Endothelial cell of umbilical vein (primary cell): ENCODE measurements at regions not wholly inside any gene's neighbourhood (a gene's known extent, or its start where the extent isn't known, plus 50 kb on each side); places are given as distances from the start of the nearest gene placed in this dataset.

Source experiments
- BruUV-seq: library from RNA; stranded (reverse); fragments of 400-500 nt; replicated peaks from 2 replicates; lab custom pipeline; 2021; lab: Mats Ljungman, UMichigan
- CTCF ChIA-PET: fragments of 300-600, 350-600 bp; sonication (Branson Sonifier 250); formaldehyde crosslinking; loops from one replicate; lab custom pipeline; 2021; ENCODE audit warnings: antibody characterized with exemption, inconsistent platforms; lab: Charles Lee
- POLR2A ChIA-PET: fragments of 300-600, 350-600 bp; sonication (Branson Sonifier 250); formaldehyde crosslinking; loops from one replicate; lab custom pipeline; 2021; ENCODE audit warnings: antibody characterized with exemption, inconsistent platforms; lab: Charles Lee
- DNase-seq: peaks from one replicate; pipeline ENCODE4 v3.0.0-alpha.2; 2011; ENCODE audit warnings: low read depth, low spot score
- FAIRE-seq: peaks from 2 replicates; lab custom pipeline; 2011; peaks lifted over from hg19 to GRCh38; lab: Jason Lieb, UNC
- H2AFZ ChIP-seq: 2 replicates; pipeline ENCODE4 v1.6.0; 2012; ENCODE audit warnings: low read depth, low read length, control low read depth, inconsistent platforms
- H3K27ac ChIP-seq: 2 replicates; pipeline ENCODE4 v1.5.1; 2011; ENCODE audit warnings: low read depth, mild to moderate bottlenecking, control low read depth, low read length, moderate library complexity; ENCODE audit not compliant: insufficient read depth
- H3K27me3 ChIP-seq, 2 experiments: 2 replicates each; pipeline versions ENCODE4 v1.6.0 to v1.6.1; 2011; ENCODE audit warnings: low read length in 2 of 2, mixed read lengths in 1 of 2; ENCODE audit not compliant: control insufficient read depth in 2 of 2, insufficient read depth in 2 of 2
- H3K36me3 ChIP-seq, 2 experiments: 2 replicates in 1 of 2; 3 replicates in 1 of 2; pipeline ENCODE4 v1.5.1; 2011; ENCODE audit warnings: low read length in 2 of 2, mild to moderate bottlenecking in 1 of 2, moderate library complexity in 1 of 2; ENCODE audit not compliant: control insufficient read depth in 2 of 2, insufficient read depth in 2 of 2; ENCODE audit errors: extremely low read depth in 1 of 2
- H3K4me1 ChIP-seq: 3 replicates; pipeline ENCODE4 v1.5.1; 2011; ENCODE audit warnings: mild to moderate bottlenecking, low read length; ENCODE audit not compliant: control insufficient read depth, insufficient read depth; ENCODE audit errors: extremely low read depth
- H3K4me2 ChIP-seq: 2 replicates; pipeline ENCODE4 v1.6.1; 2011; ENCODE audit warnings: low read length, control low read depth, mixed read lengths; ENCODE audit not compliant: insufficient read depth
- H3K4me3 ChIP-seq, 3 experiments: fragments of 200-600 bp in 1 of 3; sonication (generic), shearing (Covaris generic) in 1 of 3; replicated peaks in 1 of 3; 2 replicates each; pipeline ENCODE4 v1.5.1; 2011 to 2016; ENCODE audit warnings: control low read depth in 3 of 3, low read length in 3 of 3, mild to moderate bottlenecking in 2 of 3, inconsistent platforms in 1 of 3, low read depth in 1 of 3, moderate library complexity in 1 of 3; ENCODE audit not compliant: insufficient read depth in 1 of 3
- H3K79me2 ChIP-seq: 2 replicates; pipeline ENCODE4 v1.6.0; 2012; ENCODE audit warnings: low read length, inconsistent platforms; ENCODE audit not compliant: control insufficient read depth, insufficient read depth
- H3K9ac ChIP-seq: replicated peaks from 2 replicates; pipeline ENCODE3; 2011; ENCODE audit warnings: low read length, control low read depth; ENCODE audit not compliant: insufficient read depth; ENCODE audit errors: extremely low read depth
- H3K9me1 ChIP-seq: replicated peaks from 3 replicates; pipeline ENCODE4 v1.6.0; 2011; ENCODE audit warnings: mild to moderate bottlenecking, low read length; ENCODE audit not compliant: control insufficient read depth, insufficient read depth; ENCODE audit errors: extremely low read depth
- H3K9me3 ChIP-seq: replicated peaks from 2 replicates; pipeline ENCODE4 v1.5.1; 2012; ENCODE audit warnings: low read length, inconsistent platforms; ENCODE audit not compliant: control insufficient read depth, insufficient read depth
- H4K20me1 ChIP-seq: replicated peaks from 2 replicates; pipeline ENCODE3; 2011; ENCODE audit warnings: mild to moderate bottlenecking, low read length; ENCODE audit not compliant: control insufficient read depth, insufficient read depth; ENCODE audit errors: extremely low read depth
- CTCF ChIP-seq, 2 donors: IDR thresholded peaks; 1 replicate in 1 of 2; 2 replicates in 1 of 2; pipeline ENCODE4 v1.5.1; 2011; ENCODE audit warnings: low read length in 2 of 2, mild to moderate bottlenecking in 2 of 2, moderate library complexity in 2 of 2, control low read depth in 1 of 2, inconsistent platforms in 1 of 2, low read depth in 1 of 2; ENCODE audit not compliant: insufficient read depth in 1 of 2; ENCODE audit errors: extremely low read depth in 1 of 2
- EZH2 ChIP-seq: IDR thresholded peaks from 2 replicates; pipeline ENCODE4 v1.6.1; 2012; ENCODE audit warnings: borderline replicate concordance, low read depth, mild to moderate bottlenecking, moderate library complexity, low read length, inconsistent platforms; ENCODE audit not compliant: severe bottlenecking
- FOS ChIP-seq: IDR thresholded peaks from 2 replicates; pipeline ENCODE4 v1.6.1; 2011; ENCODE audit warnings: mild to moderate bottlenecking, low read length, moderate library complexity, borderline replicate concordance; ENCODE audit not compliant: insufficient read depth
- GATA2 ChIP-seq: IDR thresholded peaks from 2 replicates; pipeline ENCODE4 v1.7.0; 2011; ENCODE audit warnings: low read depth, mild to moderate bottlenecking, moderate library complexity, mixed read lengths, low read length; ENCODE audit not compliant: insufficient read length, insufficient read depth
- JUN ChIP-seq: IDR thresholded peaks from 2 replicates; pipeline ENCODE4 v1.6.1; 2011; ENCODE audit warnings: borderline replicate concordance, low read depth; ENCODE audit not compliant: insufficient read length, insufficient read depth
- MAX ChIP-seq: IDR thresholded peaks from 2 replicates; pipeline ENCODE4 v1.6.1; 2011; ENCODE audit not compliant: insufficient read depth, insufficient read length
- MYC ChIP-seq: IDR thresholded peaks from one replicate; pipeline ENCODE4 v1.6.1; 2011; ENCODE audit warnings: mild to moderate bottlenecking, low read depth, low read length
- POLR2A ChIP-seq: IDR thresholded peaks from 2 replicates; pipeline ENCODE4 v1.6.1; 2012; ENCODE audit warnings: low read depth, mild to moderate bottlenecking, control low read depth, low read length
- POLR2AphosphoS5 ChIP-seq: IDR thresholded peaks from 2 replicates; pipeline ENCODE4 v1.6.1; 2012; ENCODE audit warnings: low read depth, mild to moderate bottlenecking, control low read depth, low read length, moderate library complexity; ENCODE audit not compliant: insufficient read depth
- dilution Hi-C: fragments of 300-500 bp; cut with MboI; formaldehyde crosslinking; loops from one replicate; pipeline ENCODE4 v1.15.0; 2019; ENCODE audit warnings: low sequenced_read_pairs; ENCODE audit not compliant: extremely low pct_ligation_motif_present
- intact Hi-C: fragments of 100-400 bp; cut with micrococcal nuclease; formaldehyde crosslinking; loops from one replicate; pipeline ENCODE4 v1.10.0; 2022

GRCh38 chr10:47059606-47060311 lies 148.5 kb downstream of the PTPN20 start:
- POLR2A ChIA-PET, result no interaction called here
- Histone ChIP-seq H2AFZ (no peak overlapping the region), H4K20me1 (no peaks in the 10 kb centered on the region), H3K27ac (no peak overlapping the region), H3K27me3 (no peaks in the 10 kb centered on the region), H3K36me3 (no peaks in the 10 kb centered on the region), H3K4me3 (no peak overlapping the region), H3K4me1 (no peaks in the 10 kb centered on the region), H3K9me1 (no peaks in the 10 kb centered on the region), H3K9me3 (no peaks in the 10 kb centered on the region), H3K4me2 (no peak overlapping the region), H3K79me2 (no peaks in the 10 kb centered on the region), H3K9ac (no peak overlapping the region)
- intact Hi-C loops, result no loop called here
- CTCF ChIA-PET, result interaction anchor here (0.7 to 2.0 kb wide), 2 partner anchors 12 to 252 kb away, joined by 5 read pairs; no protein-coding TSS in a partner anchor
- dilution Hi-C loops, result no loop called here
- no peak for FAIRE-seq
- no peak for DNase-seq
- BruUV-seq, result no TSS peak
- TF ChIP-seq GATA2, result no peak
- no peak for TF ChIP-seq FOS
- TF ChIP-seq MAX, result no peak
- no peak for TF ChIP-seq JUN
- no peak for TF ChIP-seq MYC
- TF ChIP-seq POLR2A, result no peak
- no peak for TF ChIP-seq EZH2
- no peak for TF ChIP-seq CTCF (IDR thresholded peaks at IDR 0.05; ENCODE audit: extremely low read depth in 1 of 2, insufficient read depth in 1 of 2, low read depth in 1 of 2, low read length in 2 of 2)
- TF ChIP-seq POLR2AphosphoS5, result no peak
